Vagina (tissue), 2 donors: ENCODE measurements at regions not wholly inside any gene's neighbourhood (a gene's known extent, or its start where the extent isn't known, plus 50 kb on each side); places are given as distances from the start of the nearest gene placed in this dataset.

Experiments
- CTCF ChIP-seq, 3 experiments: fragments of 450-650 bp in 2 of 3; fragments of 200-600 bp in 1 of 3; sonication (generic) in 1 of 3; IDR thresholded peaks; one replicate each; pipeline ENCODE4 v1.5.1; 2017 to 2019; ENCODE audit warnings: antibody characterized with exemption in 3 of 3, mild to moderate bottlenecking in 2 of 3, moderate library complexity in 2 of 3
- POLR2A ChIP-seq, 2 donors: fragments of 450-650 bp; IDR thresholded peaks; one replicate each; pipeline ENCODE4 v1.6.1; 2017; ENCODE audit warnings: antibody characterized with exemption in 2 of 2, mild to moderate bottlenecking in 2 of 2, moderate library complexity in 2 of 2
- POLR2AphosphoS5 ChIP-seq, 2 donors: sonication (generic); formaldehyde crosslinking; IDR thresholded peaks; one replicate each; pipeline ENCODE4 v1.9.0; 2017; ENCODE audit warnings: antibody characterized with exemption in 2 of 2, mild to moderate bottlenecking in 2 of 2, low read depth in 1 of 2; ENCODE audit not compliant: insufficient read depth in 1 of 2

- no peak for TF ChIP-seq CTCF (IDR thresholded peaks at IDR 0.05)
- no peak for TF ChIP-seq POLR2AphosphoS5 (IDR thresholded peaks at IDR 0.05; ENCODE audit: insufficient read depth in 1 of 2, low read depth in 1 of 2)
- no peak for TF ChIP-seq POLR2A (IDR thresholded peaks at IDR 0.05)
Measured at GRCh38 chr21:16500271-16500670, 770.5 kb downstream of the USP25 start.
